ENCODE measurements at regions not wholly inside any gene's neighbourhood (a gene's known extent, or its start where the extent isn't known, plus 50 kb on each side); places are given as distances from the start of the nearest gene placed in this dataset.
A peak's percentile ranks its signal among the peaks of the same experiment; 100 is the strongest.

- no peak for DNase-seq
Measured at GRCh38 chr9:12930906-12931305, 156.1 kb downstream of the LURAP1L start.

GRCh38 chr9:12933957-12934356, 159.1 kb downstream of the LURAP1L start:
- DNase-seq, result no peak

- peak in 1 of 56 donors; percentile 1 for DNase-seq
Measured at GRCh38 chr9:12934545-12935272, 159.9 kb downstream of the LURAP1L start.

- DNase-seq, result no peak
Measured at GRCh38 chr9:12935714-12936113, 160.9 kb downstream of the LURAP1L start.

- DNase-seq, result no peak
Measured at GRCh38 chr9:12954441-12954840, 179.6 kb downstream of the LURAP1L start.

- no peak for DNase-seq
Measured at GRCh38 chr9:12955510-12956163, 180.8 kb downstream of the LURAP1L start.

GRCh38 chr9:12956261-12956660, 181.4 kb downstream of the LURAP1L start:
- DNase-seq, result no peak

GRCh38 chr9:12956805-12957204, 182.0 kb downstream of the LURAP1L start:
- no peak for DNase-seq

GRCh38 chr9:12958279-12958678, 183.5 kb downstream of the LURAP1L start:
- no peak for DNase-seq

GRCh38 chr9:12958708-12959107, 183.9 kb downstream of the LURAP1L start:
- DNase-seq, result no peak

- no peak for DNase-seq
Measured at GRCh38 chr9:12961276-12961809, 186.5 kb downstream of the LURAP1L start.

- DNase-seq, result no peak
Measured at GRCh38 chr9:12963537-12963936, 188.7 kb downstream of the LURAP1L start.

- no peak for DNase-seq
Measured at GRCh38 chr9:12964271-12964670, 189.5 kb downstream of the LURAP1L start.

GRCh38 chr9:12965303-12965702, 190.5 kb downstream of the LURAP1L start:
- no peak for DNase-seq

GRCh38 chr9:12968093-12968492, 193.3 kb downstream of the LURAP1L start:
- no peak for DNase-seq

- DNase-seq, result peak in 47 of 56 donors; percentile 3 to 77 (median 38)
Measured at GRCh38 chr9:12972608-12973589, 198.1 kb downstream of the LURAP1L start.

GRCh38 chr9:12973710-12974109, 198.9 kb downstream of the LURAP1L start:
- no peak for DNase-seq

- DNase-seq, result no peak
Measured at GRCh38 chr9:12974671-12975070, 199.9 kb downstream of the LURAP1L start.

GRCh38 chr9:12975496-12975895, 200.7 kb downstream of the LURAP1L start:
- no peak for DNase-seq

GRCh38 chr9:12980085-12980851, 205.4 kb downstream of the LURAP1L start:
- DNase-seq, result no peak

GRCh38 chr9:12988258-12988657, 213.4 kb downstream of the LURAP1L start:
- no peak for DNase-seq

Data from nucleus accumbens (tissue), 56 donors.